HG02981 (cell line): ENCODE measurements at regions not wholly inside any gene's neighbourhood (a gene's known extent, or its start where the extent isn't known, plus 50 kb on each side); places are given as distances from the start of the nearest gene placed in this dataset.
A peak's percentile ranks its signal among the peaks of the same experiment; 100 is the strongest.

Experiments
- ATAC-seq: cut with Tn5 transposase; IDR thresholded peaks from one replicate; pipeline ENCODE4 v1.9.1; 2021; ENCODE audit warnings: mild to moderate bottlenecking, moderate library complexity; ENCODE audit not compliant: unreplicated experiment

GRCh38 chr5:136424835-136425584 lies 59.7 kb upstream of the TRPC7 start:
- peak; percentile 95 for ATAC-seq

GRCh38 chr5:136423944-136424606 lies 58.7 kb upstream of the TRPC7 start:
- no peak for ATAC-seq

- ATAC-seq: no peak
Measured at GRCh38 chr5:136420168-136420898, 55.0 kb upstream of the TRPC7 start.

- ATAC-seq: no peak
Measured at GRCh38 chr5:136418301-136418700, 53.0 kb upstream of the TRPC7 start.
